GM21526 (cell line): ENCODE measurements at regions not wholly inside any gene's neighbourhood (a gene's known extent, or its start where the extent isn't known, plus 50 kb on each side); places are given as distances from the start of the nearest gene placed in this dataset.
"Not testable (repeated sequence)": the region's sequence is repeated elsewhere in the genome, so short reads cannot be mapped to it uniquely, and the experiment has no call there.

ENCODE experiments used
- ATAC-seq: cut with Tn5 transposase; IDR thresholded peaks from one replicate; pipeline ENCODE4 v1.9.1; 2021; ENCODE audit warnings: moderate library complexity; ENCODE audit not compliant: unreplicated experiment, low FRiP score

- ATAC-seq: no peak
Measured at GRCh38 chr7:156402255-156402654, 238.3 kb upstream of the RNF32 start.

GRCh38 chr7:156401617-156402016 is 239.0 kb upstream of the RNF32 start:
- ATAC-seq: no peak

- no peak for ATAC-seq
Measured at GRCh38 chr7:156400046-156400445, 240.5 kb upstream of the RNF32 start.

GRCh38 chr7:156397249-156397648 is 243.3 kb upstream of the RNF32 start:
- ATAC-seq: no peak

GRCh38 chr7:156389116-156389692 is 251.4 kb upstream of the RNF32 start:
- ATAC-seq: no peak

- no peak for ATAC-seq
Measured at GRCh38 chr7:156386097-156386496, 254.5 kb upstream of the RNF32 start.

GRCh38 chr7:156384706-156385105 is 255.9 kb upstream of the RNF32 start:
- no peak for ATAC-seq

GRCh38 chr7:156383526-156383925 is 257.0 kb upstream of the RNF32 start:
- ATAC-seq: no peak

- ATAC-seq: no peak
Measured at GRCh38 chr7:156380261-156380660, 260.3 kb upstream of the RNF32 start.

- ATAC-seq: no peak
Measured at GRCh38 chr7:156379324-156380070, 261.1 kb upstream of the RNF32 start.

GRCh38 chr7:156378806-156379205 is 261.8 kb upstream of the RNF32 start:
- ATAC-seq: no peak

GRCh38 chr7:156376317-156376716 is 264.3 kb upstream of the RNF32 start:
- ATAC-seq: no peak

GRCh38 chr7:156374335-156374734 is 266.2 kb upstream of the RNF32 start:
- peak; percentile 85 for ATAC-seq

- ATAC-seq: not testable (repeated sequence)
Measured at GRCh38 chr7:156369929-156370328, 270.6 kb upstream of the RNF32 start.

GRCh38 chr7:156368053-156368843 is 272.3 kb upstream of the RNF32 start:
- no peak for ATAC-seq

GRCh38 chr7:156363751-156364150 is 276.8 kb upstream of the RNF32 start:
- no peak for ATAC-seq

GRCh38 chr7:156360835-156361234 is 279.7 kb upstream of the RNF32 start:
- no peak for ATAC-seq

- no peak for ATAC-seq
Measured at GRCh38 chr7:156356551-156356950, 284.0 kb upstream of the RNF32 start.

GRCh38 chr7:156353352-156353751 is 287.2 kb upstream of the RNF32 start:
- ATAC-seq: no peak

- not testable (repeated sequence) for ATAC-seq
Measured at GRCh38 chr7:156347703-156348248, 292.8 kb upstream of the RNF32 start.

GRCh38 chr7:156347132-156347531 is 293.4 kb upstream of the RNF32 start:
- no peak for ATAC-seq
